VCaP (cell line): ENCODE measurements at regions not wholly inside any gene's neighbourhood (a gene's known extent, or its start where the extent isn't known, plus 50 kb on each side); places are given as distances from the start of the nearest gene placed in this dataset.

Experiments used
- H3K27ac ChIP-seq: fragments of 450-650 bp; 2 replicates; pipeline ENCODE4 v1.5.1; 2017
- CTCF ChIP-seq: fragments of 450-650 bp; conservative IDR thresholded peaks from 2 replicates; pipeline ENCODE4 v1.5.1; 2017; ENCODE audit warnings: mild to moderate bottlenecking, moderate library complexity

GRCh38 chrX:64097891-64098290 lies 107.6 kb downstream of the AMER1 start:
- TF ChIP-seq CTCF, result no peak
- no peak overlapping the region for H3K27ac ChIP-seq

- H3K27ac ChIP-seq, result no peak overlapping the region
- peak; percentile 70 for TF ChIP-seq CTCF
Observed at GRCh38 chrX:64093761-64094160, 111.7 kb downstream of the AMER1 start.
